GM21723 (cell line): ENCODE measurements at regions not wholly inside any gene's neighbourhood (a gene's known extent, or its start where the extent isn't known, plus 50 kb on each side); places are given as distances from the start of the nearest gene placed in this dataset.
"Not testable (repeated sequence)": the region's sequence is repeated elsewhere in the genome, so short reads cannot be mapped to it uniquely, and the experiment has no call there.

Experiments used
- ATAC-seq: cut with Tn5 transposase; IDR thresholded peaks from one replicate; pipeline ENCODE4 v1.9.1; 2021; ENCODE audit warnings: mild to moderate bottlenecking, moderate library complexity; ENCODE audit not compliant: unreplicated experiment

- no peak for ATAC-seq
These were observed 223.6 kb downstream of the ADAMTS15 start for GRCh38 chr11:130671801-130672700.

- no peak for ATAC-seq
These were observed 224.5 kb downstream of the ADAMTS15 start for GRCh38 chr11:130672911-130673310.

GRCh38 chr11:130673698-130674097 lies 225.3 kb downstream of the ADAMTS15 start:
- ATAC-seq: no peak

GRCh38 chr11:130674686-130675308 lies 226.4 kb downstream of the ADAMTS15 start:
- ATAC-seq: no peak

GRCh38 chr11:130675371-130675821 lies 227.0 kb downstream of the ADAMTS15 start:
- ATAC-seq: no peak

GRCh38 chr11:130675917-130676316 lies 227.5 kb downstream of the ADAMTS15 start:
- no peak for ATAC-seq

GRCh38 chr11:130677486-130678153 lies 229.2 kb downstream of the ADAMTS15 start:
- ATAC-seq: no peak

GRCh38 chr11:130679247-130679646 lies 230.8 kb downstream of the ADAMTS15 start:
- no peak for ATAC-seq

- ATAC-seq: not testable (repeated sequence)
These were observed 233.8 kb downstream of the SNX19 start for GRCh38 chr11:130682471-130682870.

GRCh38 chr11:130689222-130689908 lies 226.9 kb downstream of the SNX19 start:
- ATAC-seq: no peak

- ATAC-seq: no peak
These were observed 224.7 kb downstream of the SNX19 start for GRCh38 chr11:130691581-130691980.

GRCh38 chr11:130692220-130692619 lies 224.1 kb downstream of the SNX19 start:
- no peak for ATAC-seq

GRCh38 chr11:130693543-130693942 lies 222.7 kb downstream of the SNX19 start:
- ATAC-seq: no peak

- ATAC-seq: no peak
These were observed 221.7 kb downstream of the SNX19 start for GRCh38 chr11:130694488-130695045.

GRCh38 chr11:130698174-130698573 lies 218.1 kb downstream of the SNX19 start:
- no peak for ATAC-seq

GRCh38 chr11:130699561-130699960 lies 216.7 kb downstream of the SNX19 start:
- no peak for ATAC-seq

- ATAC-seq: no peak
These were observed 216.2 kb downstream of the SNX19 start for GRCh38 chr11:130700092-130700491.

- no peak for ATAC-seq
These were observed 212.6 kb downstream of the SNX19 start for GRCh38 chr11:130703489-130704190.

GRCh38 chr11:130705670-130706421 lies 210.4 kb downstream of the SNX19 start:
- ATAC-seq: no peak
